ENCODE measurements at regions not wholly inside any gene's neighbourhood (a gene's known extent, or its start where the extent isn't known, plus 50 kb on each side); places are given as distances from the start of the nearest gene placed in this dataset.

- FAIRE-seq, result no peak
These were observed 116.3 kb upstream of the SPRED2 start for GRCh38 chr2:65548576-65549256.

- FAIRE-seq, result no peak
These were observed 115.7 kb upstream of the SPRED2 start for GRCh38 chr2:65548064-65548463.

GRCh38 chr2:65545837-65546805 is 113.7 kb upstream of the SPRED2 start:
- FAIRE-seq, result no peak

- FAIRE-seq, result no peak
These were observed 109.4 kb upstream of the SPRED2 start for GRCh38 chr2:65541773-65542172.

GRCh38 chr2:65539633-65540032 is 107.2 kb upstream of the SPRED2 start:
- FAIRE-seq, result no peak

- FAIRE-seq, result no peak
These were observed 105.4 kb upstream of the SPRED2 start for GRCh38 chr2:65537651-65538385.

GRCh38 chr2:65536596-65536995 is 104.2 kb upstream of the SPRED2 start:
- FAIRE-seq, result no peak

GRCh38 chr2:65532937-65533336 is 100.5 kb upstream of the SPRED2 start:
- FAIRE-seq, result no peak

- no peak for FAIRE-seq
These were observed 99.9 kb upstream of the SPRED2 start for GRCh38 chr2:65532326-65532725.

- FAIRE-seq, result no peak
These were observed 98.3 kb upstream of the SPRED2 start for GRCh38 chr2:65530547-65531320.

- FAIRE-seq, result no peak
These were observed 97.0 kb upstream of the SPRED2 start for GRCh38 chr2:65529419-65529818.

- FAIRE-seq, result no peak
These were observed 95.8 kb upstream of the SPRED2 start for GRCh38 chr2:65528241-65528574.

- FAIRE-seq, result no peak
These were observed 95.2 kb upstream of the SPRED2 start for GRCh38 chr2:65527451-65528240.

- FAIRE-seq, result no peak
These were observed 93.3 kb upstream of the SPRED2 start for GRCh38 chr2:65525616-65526231.

- FAIRE-seq, result no peak
These were observed 90.5 kb upstream of the SPRED2 start for GRCh38 chr2:65522922-65523321.

- no peak for FAIRE-seq
These were observed 86.4 kb upstream of the SPRED2 start for GRCh38 chr2:65518751-65519150.

- FAIRE-seq, result no peak
These were observed 82.3 kb upstream of the SPRED2 start for GRCh38 chr2:65514555-65515195.

GRCh38 chr2:65512783-65513182 is 80.4 kb upstream of the SPRED2 start:
- FAIRE-seq, result no peak

- no peak for FAIRE-seq
These were observed 78.9 kb upstream of the SPRED2 start for GRCh38 chr2:65511306-65511705.

- no peak for FAIRE-seq
These were observed 75.8 kb upstream of the SPRED2 start for GRCh38 chr2:65508225-65508624.
